ENCODE measurements at regions not wholly inside any gene's neighbourhood (a gene's known extent, or its start where the extent isn't known, plus 50 kb on each side); places are given as distances from the start of the nearest gene placed in this dataset.
"Not testable (repeated sequence)": the region's sequence is repeated elsewhere in the genome, so short reads cannot be mapped to it uniquely, and the experiment has no call there.

DNA sequence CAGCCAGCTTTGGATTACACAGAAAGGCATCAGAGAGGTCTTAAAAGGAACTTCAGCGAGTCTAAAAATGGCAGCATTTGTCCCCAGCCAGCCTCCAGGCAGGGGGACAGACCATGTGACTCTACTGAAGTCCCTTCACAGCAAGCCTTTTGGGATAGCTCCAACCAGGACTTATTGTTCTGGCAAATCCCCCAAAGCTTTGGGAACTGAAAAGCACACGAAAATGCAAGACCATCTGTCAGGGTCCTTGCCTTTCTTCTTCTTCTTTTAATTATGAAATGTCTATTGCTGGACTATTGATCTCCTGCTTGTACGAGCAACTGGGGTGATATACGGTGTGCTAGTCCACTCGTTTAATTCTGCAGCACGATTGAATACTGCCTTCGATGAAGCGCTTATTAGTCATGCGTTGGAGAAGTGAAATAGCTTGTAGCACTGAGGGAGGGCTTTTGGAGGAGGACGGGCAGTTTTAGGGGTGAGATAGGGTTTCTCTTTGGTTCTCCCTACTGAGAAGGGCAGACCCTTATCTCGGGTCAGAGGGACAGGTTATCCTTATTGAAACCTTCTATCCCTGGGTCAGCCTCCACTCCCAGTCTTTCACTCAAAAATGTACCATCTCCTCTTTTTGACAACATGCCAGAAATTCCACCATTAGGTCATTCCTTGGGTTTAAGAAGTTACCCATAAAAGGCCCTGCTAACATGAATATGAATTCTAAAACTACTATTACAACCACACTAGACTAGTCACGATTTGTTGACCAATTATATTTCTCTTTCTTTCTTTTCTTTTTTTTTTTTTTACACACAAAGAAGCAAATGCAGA lies 416.4 kb downstream of the MIAT start:
- DNase-seq: no peak

- no peak for DNase-seq
Observed at GRCh38 chr22:27075028-27075678, 417.8 kb downstream of the MIAT start.

GRCh38 chr22:27075891-27076290 lies 418.5 kb downstream of the MIAT start:
- no peak for DNase-seq

- not testable (repeated sequence) for DNase-seq
Observed at GRCh38 chr22:27078064-27078463, 420.7 kb downstream of the MIAT start.

GRCh38 chr22:27080036-27080578 lies 422.7 kb downstream of the MIAT start:
- DNase-seq: no peak

- no peak for DNase-seq
Observed at GRCh38 chr22:27080863-27081262, 423.5 kb downstream of the MIAT start.

GRCh38 chr22:27083610-27084009 lies 426.2 kb downstream of the MIAT start:
- no peak for DNase-seq

DNA sequence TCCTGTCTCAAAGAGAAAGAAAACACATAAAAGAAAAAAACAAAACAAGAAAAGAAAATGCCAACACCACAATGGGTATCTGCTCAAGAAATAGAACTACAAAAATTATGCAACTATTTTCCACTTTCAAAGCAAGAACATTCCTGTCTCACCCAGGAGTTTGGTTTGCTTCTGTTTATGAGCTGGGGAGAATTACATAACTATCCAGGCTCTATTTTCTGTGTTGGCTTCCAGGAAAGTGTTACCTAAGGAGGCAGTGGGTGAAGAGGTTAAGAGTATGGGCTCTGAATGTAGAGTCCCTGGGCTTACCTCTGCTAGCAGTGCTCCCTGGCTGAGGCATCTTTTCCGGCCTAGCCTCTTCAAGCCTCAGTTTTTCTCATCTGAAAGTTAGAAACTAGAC lies 426.7 kb downstream of the MIAT start:
- no peak for DNase-seq

GRCh38 chr22:27086080-27087044 lies 429.0 kb downstream of the MIAT start:
- no peak for DNase-seq

DNA sequence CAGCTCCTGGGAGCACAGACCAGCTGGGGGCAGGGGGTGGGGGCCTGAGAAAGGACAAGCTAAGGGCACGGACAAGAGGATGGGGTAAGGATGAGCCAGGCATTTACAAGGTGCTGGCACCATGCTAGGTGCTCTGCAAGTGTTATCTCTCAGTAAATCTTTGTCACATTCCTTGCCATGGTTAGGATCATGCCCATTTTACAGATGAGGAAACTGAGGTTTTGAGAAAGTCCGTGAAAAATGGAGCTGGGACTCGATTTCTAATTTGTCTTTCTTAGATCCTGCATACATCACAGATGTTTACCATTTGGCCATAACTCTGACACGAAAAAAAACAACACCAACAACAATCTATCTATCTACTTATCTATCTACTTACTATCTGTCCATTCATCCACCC lies 429.7 kb downstream of the MIAT start:
- no peak for DNase-seq

- DNase-seq: no peak
Observed at GRCh38 chr22:27088026-27088425, 430.6 kb downstream of the MIAT start.

DNA sequence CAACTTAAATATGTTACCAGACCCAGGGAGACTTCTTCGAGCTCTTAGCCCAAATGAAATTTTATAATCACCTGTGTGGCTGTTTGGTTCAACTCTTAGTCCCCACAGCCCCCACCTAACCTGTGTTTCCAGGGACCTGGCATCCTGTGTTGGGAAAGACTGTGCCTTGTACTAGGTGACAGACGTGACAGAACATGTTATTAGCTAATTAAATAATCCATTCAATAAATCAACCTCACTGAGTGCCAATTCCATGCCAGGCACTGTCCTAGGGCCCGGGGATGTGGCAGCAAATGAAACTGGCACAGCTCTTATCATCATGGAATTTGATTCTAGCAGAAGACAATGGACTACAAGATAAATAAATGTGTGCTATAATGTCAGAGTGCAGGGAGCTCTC lies 431.9 kb downstream of the MIAT start:
- no peak for DNase-seq

DNA sequence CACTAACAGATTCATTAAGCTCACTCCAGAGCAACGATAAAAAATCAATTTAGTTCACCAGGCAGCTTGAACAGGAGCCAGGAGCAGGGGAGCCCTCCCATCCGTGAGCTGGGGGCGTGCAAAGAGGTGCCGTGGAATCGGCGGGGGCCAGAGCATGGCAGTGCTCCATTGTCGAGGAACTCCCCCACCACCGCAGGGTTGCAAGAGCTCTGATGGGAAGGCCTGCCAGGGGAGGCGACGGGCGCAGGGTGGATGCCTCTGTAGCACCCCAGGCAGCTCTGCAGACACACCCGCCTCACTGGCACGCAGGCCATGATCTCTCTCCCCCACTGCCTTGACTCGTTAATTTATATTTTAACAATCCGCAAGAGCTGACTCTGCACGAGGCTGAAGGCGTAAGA lies 433.2 kb downstream of the MIAT start:
- DNase-seq: no peak

DNA sequence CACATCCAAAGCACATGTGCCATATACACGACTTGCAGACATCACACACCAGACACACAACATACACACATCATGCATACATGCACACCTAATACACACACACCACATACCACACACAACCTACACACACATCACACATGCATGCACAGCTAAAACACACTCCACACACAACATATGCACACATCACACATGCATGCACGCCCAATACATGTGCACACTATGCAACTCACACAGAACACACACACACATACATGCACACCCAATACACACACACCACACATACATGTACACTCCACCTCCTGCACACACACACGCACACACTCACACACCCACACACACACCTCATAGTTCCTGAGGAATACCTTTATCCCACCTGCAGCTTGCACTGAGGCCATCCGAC lies 436.0 kb downstream of the MIAT start:
- no peak for DNase-seq

GRCh38 chr22:27094633-27095308 lies 437.4 kb downstream of the MIAT start:
- no peak for DNase-seq

- no peak for DNase-seq
Observed at GRCh38 chr22:27097506-27097905, 440.1 kb downstream of the MIAT start.

DNA sequence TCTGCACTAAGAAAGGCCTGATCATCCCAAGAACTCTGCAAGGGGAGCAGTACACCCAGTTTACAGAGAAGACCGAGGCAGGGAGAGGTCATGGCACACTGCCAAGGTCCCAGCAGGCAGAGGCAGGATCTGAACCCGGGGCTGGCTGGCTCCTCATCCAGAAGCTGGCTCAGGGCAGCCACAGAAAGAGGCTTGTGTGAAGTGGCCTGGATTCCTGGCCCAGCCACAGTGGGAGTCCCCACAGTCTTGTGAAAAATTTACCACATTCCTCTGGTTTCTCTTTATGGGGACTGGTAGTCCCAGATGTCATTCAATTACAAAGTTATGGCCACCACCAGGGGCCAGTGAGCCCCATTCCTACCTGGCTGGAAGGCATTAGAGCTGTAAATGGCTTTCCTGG lies 440.5 kb downstream of the MIAT start:
- DNase-seq: no peak

DNA sequence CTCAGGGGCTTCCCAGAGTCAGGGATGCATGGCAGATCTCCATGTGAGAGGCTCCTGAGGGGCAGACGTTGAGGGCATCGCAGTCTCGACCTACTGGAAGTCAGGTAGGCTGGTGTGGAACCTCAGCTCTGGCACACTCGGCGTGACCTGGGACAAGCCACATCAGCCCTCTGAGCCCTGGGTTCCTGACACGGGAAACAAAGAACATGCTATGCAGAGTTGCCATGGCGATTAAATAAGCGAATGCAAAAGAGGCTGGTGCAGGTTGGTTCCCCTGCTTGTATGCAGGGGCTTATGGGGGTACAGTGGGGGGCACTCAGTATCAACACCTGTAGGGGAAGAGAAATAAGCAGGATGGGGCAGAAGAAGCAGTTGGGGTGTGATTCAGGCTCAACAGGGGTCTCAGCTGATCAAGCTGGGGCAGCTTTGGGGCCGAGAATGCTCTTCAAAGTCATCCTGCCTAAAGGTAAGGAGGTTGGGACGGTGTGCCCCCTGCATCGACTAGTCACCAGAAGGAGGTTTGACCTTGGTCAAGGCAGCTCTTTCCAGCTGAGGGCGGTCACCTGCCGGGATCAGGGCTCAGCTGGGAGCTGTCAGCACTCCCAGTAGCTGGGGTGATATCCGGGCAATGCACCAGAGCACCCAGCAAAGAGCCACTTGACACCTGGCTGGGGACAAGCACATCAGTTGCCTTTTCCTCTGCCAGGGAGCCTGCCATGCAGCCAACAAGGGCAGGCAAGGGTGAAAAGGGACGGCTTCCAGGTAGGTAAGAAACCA lies 442.7 kb downstream of the MIAT start:
- no peak for DNase-seq

- no peak for DNase-seq
Observed at GRCh38 chr22:27100789-27101188, 443.4 kb downstream of the MIAT start.

DNA sequence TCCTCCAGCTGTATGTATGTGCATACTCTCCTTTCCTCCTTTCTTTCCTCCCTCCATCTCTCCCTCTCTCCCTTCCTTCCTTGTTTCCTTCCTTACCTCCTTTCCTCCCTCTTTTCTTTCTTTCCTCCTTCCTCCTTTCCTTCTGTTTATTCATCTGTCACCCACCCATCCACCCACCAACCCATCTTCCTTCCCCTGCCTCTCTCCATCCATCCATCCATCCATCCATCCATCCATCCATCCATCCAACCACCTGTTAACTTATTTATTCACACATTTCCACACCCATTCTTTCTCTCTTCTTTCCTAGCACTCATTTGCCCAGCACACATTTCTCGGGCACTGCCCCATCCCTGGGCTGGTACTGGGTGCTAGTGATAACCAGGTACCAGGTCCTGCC lies 443.9 kb downstream of the MIAT start:
- no peak for DNase-seq

DNA sequence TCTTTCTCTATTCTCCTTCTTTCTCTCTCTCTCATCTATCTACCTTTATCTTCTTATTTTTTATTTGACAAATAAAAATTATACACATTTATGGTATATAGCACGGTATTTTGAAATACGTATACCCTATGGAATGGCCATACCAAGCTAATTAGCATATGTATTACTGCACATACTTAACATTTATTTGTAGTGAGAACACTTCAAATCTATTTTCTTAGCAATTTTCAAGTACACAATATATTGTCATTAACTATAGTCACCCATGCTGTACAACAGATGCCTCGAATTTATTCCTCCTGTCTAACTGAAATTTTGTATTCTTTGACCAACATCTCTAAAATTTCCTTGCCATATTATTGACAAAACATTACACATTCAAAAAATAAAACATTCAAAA lies 447.1 kb downstream of the MIAT start:
- DNase-seq: no peak
